ENCODE measurements at regions not wholly inside any gene's neighbourhood (a gene's known extent, or its start where the extent isn't known, plus 50 kb on each side); places are given as distances from the start of the nearest gene placed in this dataset.
"Not testable (repeated sequence)": the region's sequence is repeated elsewhere in the genome, so short reads cannot be mapped to it uniquely, and the experiment has no call there.

- no peak for DNase-seq (ENCODE audit: extremely low read depth in 1 of 2, low read depth in 1 of 2)
Measured at GRCh38 chr2:215833531-215834162, 179.7 kb downstream of the MREG start.

- DNase-seq (ENCODE audit: extremely low read depth in 1 of 2, low read depth in 1 of 2) = no peak
Measured at GRCh38 chr2:215832791-215833190, 180.6 kb downstream of the MREG start.

GRCh38 chr2:215831296-215831913 is 181.9 kb downstream of the MREG start:
- DNase-seq (ENCODE audit: extremely low read depth in 1 of 2, low read depth in 1 of 2) = no peak

- no peak for DNase-seq (ENCODE audit: extremely low read depth in 1 of 2, low read depth in 1 of 2)
Measured at GRCh38 chr2:215830304-215830703, 183.0 kb downstream of the MREG start.

- DNase-seq (ENCODE audit: extremely low read depth in 1 of 2, low read depth in 1 of 2) = no peak
Measured at GRCh38 chr2:215829261-215829660, 184.1 kb downstream of the MREG start.

- DNase-seq (ENCODE audit: extremely low read depth in 1 of 2, low read depth in 1 of 2) = peak in 1 of 2 donors; percentile 11
Measured at GRCh38 chr2:215828528-215829184, 184.7 kb downstream of the MREG start.

- DNase-seq (ENCODE audit: extremely low read depth in 1 of 2, low read depth in 1 of 2) = no peak
Measured at GRCh38 chr2:215826838-215827441, 186.4 kb downstream of the MREG start.

- DNase-seq (ENCODE audit: extremely low read depth in 1 of 2, low read depth in 1 of 2) = no peak
Measured at GRCh38 chr2:215826376-215826775, 187.0 kb downstream of the MREG start.

- no peak for DNase-seq (ENCODE audit: extremely low read depth in 1 of 2, low read depth in 1 of 2)
Measured at GRCh38 chr2:215825707-215826106, 187.6 kb downstream of the MREG start.

GRCh38 chr2:215821298-215821697 is 192.1 kb downstream of the MREG start:
- not testable (repeated sequence) for DNase-seq (ENCODE audit: extremely low read depth in 1 of 2, low read depth in 1 of 2)

GRCh38 chr2:215819713-215820112 is 193.6 kb downstream of the MREG start:
- not testable (repeated sequence) for DNase-seq (ENCODE audit: extremely low read depth in 1 of 2, low read depth in 1 of 2)

- no peak for DNase-seq (ENCODE audit: extremely low read depth in 1 of 2, low read depth in 1 of 2)
Measured at GRCh38 chr2:215817046-215817445, 196.3 kb downstream of the MREG start.

- no peak for DNase-seq (ENCODE audit: extremely low read depth in 1 of 2, low read depth in 1 of 2)
Measured at GRCh38 chr2:215816424-215816823, 196.9 kb downstream of the MREG start.

GRCh38 chr2:215815960-215816359 is 197.4 kb downstream of the MREG start:
- no peak for DNase-seq (ENCODE audit: extremely low read depth in 1 of 2, low read depth in 1 of 2)

- DNase-seq (ENCODE audit: extremely low read depth in 1 of 2, low read depth in 1 of 2) = no peak
Measured at GRCh38 chr2:215812966-215813365, 200.4 kb downstream of the MREG start.

- no peak for DNase-seq (ENCODE audit: extremely low read depth in 1 of 2, low read depth in 1 of 2)
Measured at GRCh38 chr2:215811409-215812345, 201.7 kb downstream of the MREG start.

GRCh38 chr2:215811003-215811402 is 202.3 kb downstream of the MREG start:
- DNase-seq (ENCODE audit: extremely low read depth in 1 of 2, low read depth in 1 of 2) = no peak

GRCh38 chr2:215808996-215809395 is 204.4 kb downstream of the MREG start:
- DNase-seq (ENCODE audit: extremely low read depth in 1 of 2, low read depth in 1 of 2) = no peak

GRCh38 chr2:215808194-215808593 is 205.2 kb downstream of the MREG start:
- DNase-seq (ENCODE audit: extremely low read depth in 1 of 2, low read depth in 1 of 2) = no peak

GRCh38 chr2:215805493-215805892 is 207.9 kb downstream of the MREG start:
- DNase-seq (ENCODE audit: extremely low read depth in 1 of 2, low read depth in 1 of 2) = no peak

GRCh38 chr2:215803150-215803549 is 210.2 kb downstream of the MREG start:
- DNase-seq (ENCODE audit: extremely low read depth in 1 of 2, low read depth in 1 of 2) = no peak

Data from stimulated activated CD8-positive, alpha-beta memory T cell treated with anti-CD3 and anti-CD28 coated beads, Interleukin-7, amount 100 ng/mL, for 48 hours (primary cell).